H9 (cell line): ENCODE measurements at regions not wholly inside any gene's neighbourhood (a gene's known extent, or its start where the extent isn't known, plus 50 kb on each side); places are given as distances from the start of the nearest gene placed in this dataset.

Experiments
- DNase-seq: peaks from one replicate; pipeline ENCODE4 v3.0.0-alpha.2; 2017
- H2AFZ ChIP-seq: one replicate; pipeline ENCODE4 v1.6.1; 2013; ENCODE audit warnings: mild to moderate bottlenecking, low read length, control low read depth, moderate library complexity
- H2AK5ac ChIP-seq: 2 replicates; pipeline ENCODE4 v1.6.1; 2013; ENCODE audit warnings: low read length, control low read depth, mixed read lengths; ENCODE audit not compliant: insufficient read length
- H2BK120ac ChIP-seq: one replicate; pipeline ENCODE4 v1.6.1; 2013; ENCODE audit warnings: low read depth, mild to moderate bottlenecking, low read length, control low read depth, inconsistent platforms; ENCODE audit not compliant: poor library complexity, severe bottlenecking
- H2BK12ac ChIP-seq: 2 replicates; pipeline ENCODE4 v1.6.1; 2013; ENCODE audit warnings: low read length, control low read depth, mixed read lengths, low read depth; ENCODE audit not compliant: insufficient read length
- H2BK15ac ChIP-seq: 2 replicates; pipeline ENCODE4 v1.6.1; 2013; ENCODE audit warnings: low read depth, low read length, control low read depth
- H2BK20ac ChIP-seq: one replicate; pipeline ENCODE4 v1.6.1; 2013; ENCODE audit warnings: low read depth, mild to moderate bottlenecking, low read length, control low read depth, inconsistent platforms; ENCODE audit not compliant: poor library complexity, severe bottlenecking
- H2BK5ac ChIP-seq: 2 replicates; pipeline ENCODE4 v1.6.1; 2013; ENCODE audit warnings: low read length, control low read depth, mixed read lengths; ENCODE audit not compliant: insufficient read length
- H3K14ac ChIP-seq: 2 replicates; pipeline ENCODE4 v1.6.1; 2013; ENCODE audit warnings: low read length, control low read depth; ENCODE audit not compliant: insufficient read depth
- H3K18ac ChIP-seq: 2 replicates; pipeline ENCODE4 v1.6.1; 2013; ENCODE audit warnings: low read depth, mild to moderate bottlenecking, mixed read lengths, low read length, control low read depth; ENCODE audit not compliant: insufficient read length
- H3K23ac ChIP-seq: 2 replicates; pipeline ENCODE4 v1.6.1; 2013; ENCODE audit warnings: low read length, control low read depth, mixed read lengths, low read depth; ENCODE audit not compliant: insufficient read length
- H3K23me2 ChIP-seq: 2 replicates; pipeline ENCODE4 v1.6.1; 2013; ENCODE audit warnings: low read depth, mild to moderate bottlenecking, mixed read lengths, low read length, control low read depth; ENCODE audit not compliant: insufficient read length, poor library complexity, severe bottlenecking
- H3K27ac ChIP-seq: 2 replicates; pipeline ENCODE4 v1.5.1; 2013; ENCODE audit warnings: low read length, control low read depth, mixed read lengths, low read depth; ENCODE audit not compliant: insufficient read length
- H3K27me3 ChIP-seq: 2 replicates; pipeline ENCODE4 v1.6.1; 2013; ENCODE audit warnings: low read length, control low read depth, inconsistent platforms; ENCODE audit not compliant: insufficient read depth
- H3K4ac ChIP-seq: 2 replicates; pipeline ENCODE4 v1.6.1; 2013; ENCODE audit warnings: low read depth, mild to moderate bottlenecking, control low read depth, inconsistent platforms, low read length, moderate library complexity
- H3K4me1 ChIP-seq: 2 replicates; pipeline ENCODE4 v1.6.1; 2013; ENCODE audit warnings: low read length, control low read depth, inconsistent platforms; ENCODE audit not compliant: insufficient read depth
- H3K4me2 ChIP-seq: 2 replicates; pipeline ENCODE4 v1.6.1; 2013; ENCODE audit warnings: low read length, control low read depth, mixed read lengths; ENCODE audit not compliant: insufficient read length, insufficient read depth
- H3K56ac ChIP-seq: 2 replicates; pipeline ENCODE4 v1.6.1; 2013; ENCODE audit warnings: low read depth, mild to moderate bottlenecking, mixed read lengths, low read length, control low read depth; ENCODE audit not compliant: insufficient read length
- H3K79me1 ChIP-seq: 2 replicates; pipeline ENCODE4 v1.6.1; 2013; ENCODE audit warnings: low read depth, mild to moderate bottlenecking, moderate library complexity, low read length, control low read depth, inconsistent platforms; ENCODE audit not compliant: insufficient read depth, poor library complexity, severe bottlenecking
- H3K79me2 ChIP-seq: 2 replicates; pipeline ENCODE4 v1.6.1; 2013; ENCODE audit warnings: low read length, control low read depth, inconsistent platforms; ENCODE audit not compliant: insufficient read depth
- H3K9ac ChIP-seq: 2 replicates; pipeline ENCODE4 v1.6.1; 2013; ENCODE audit warnings: low read length, control low read depth, mixed read lengths; ENCODE audit not compliant: insufficient read length; ENCODE audit errors: extremely low read depth
- H3K9me3 ChIP-seq: one replicate; pipeline ENCODE4 v1.6.1; 2013; ENCODE audit warnings: low read depth, low read length, inconsistent platforms; ENCODE audit not compliant: control insufficient read depth
- H3T11ph ChIP-seq: one replicate; pipeline ENCODE4 v1.6.1; 2013; ENCODE audit warnings: mild to moderate bottlenecking, low read length, control low read depth, inconsistent platforms
- H4K20me1 ChIP-seq: one replicate; pipeline ENCODE4 v1.6.1; 2013; ENCODE audit not compliant: control insufficient read depth, insufficient read length, insufficient read depth
- H4K5ac ChIP-seq: 2 replicates; pipeline ENCODE4 v1.6.1; 2013; ENCODE audit warnings: low read depth, mild to moderate bottlenecking, mixed read lengths, low read length, control low read depth; ENCODE audit not compliant: insufficient read length
- H4K8ac ChIP-seq: replicated peaks from 2 replicates; pipeline ENCODE4 v1.6.1; 2013; ENCODE audit warnings: low read length, control low read depth, mixed read lengths, low read depth; ENCODE audit not compliant: insufficient read length
- H4K91ac ChIP-seq: 2 replicates; pipeline ENCODE4 v1.6.1; 2013; ENCODE audit warnings: low read depth, mild to moderate bottlenecking, moderate library complexity, mixed read lengths, low read length, control low read depth; ENCODE audit not compliant: insufficient read length
- H3K27ac Mint-ChIP-seq, 3 experiments: 2 replicates in 2 of 3; 3 replicates in 1 of 3; pipeline ENCODE4 v1.8.0; 2020 to 2021; ENCODE audit warnings: mixed read lengths in 3 of 3, mild to moderate bottlenecking in 1 of 3, moderate library complexity in 1 of 3
- H3K27me3 Mint-ChIP-seq: 2 replicates; pipeline ENCODE4 v1.8.0; 2021; ENCODE audit warnings: low read depth, mild to moderate bottlenecking, moderate library complexity, mixed read lengths
- H3K36me3 Mint-ChIP-seq, 3 experiments: 2 replicates in 2 of 3; 3 replicates in 1 of 3; pipeline ENCODE4 v1.8.0; 2020 to 2021; ENCODE audit warnings: low read depth in 3 of 3, mixed read lengths in 3 of 3; ENCODE audit not compliant: insufficient read depth in 1 of 3
- H3K4me1 Mint-ChIP-seq, 2 experiments: 2 replicates each; pipeline ENCODE4 v1.8.0; 2020; ENCODE audit warnings: mixed read lengths in 2 of 2
- H3K4me3 Mint-ChIP-seq, 2 experiments: 2 replicates in 1 of 2; 3 replicates in 1 of 2; pipeline ENCODE4 v1.8.0; 2020 to 2021; ENCODE audit warnings: mild to moderate bottlenecking in 2 of 2, mixed read lengths in 2 of 2, moderate library complexity in 1 of 2
- H3K9me3 Mint-ChIP-seq, 2 experiments: 2 replicates in 1 of 2; 3 replicates in 1 of 2; pipeline ENCODE4 v1.8.0; 2020; ENCODE audit warnings: mild to moderate bottlenecking in 2 of 2, mixed read lengths in 2 of 2, moderate library complexity in 1 of 2
- CTCF ChIP-seq: fragments of 200-600 bp; sonication (generic); conservative IDR thresholded peaks from 3 replicates; pipeline ENCODE4 v1.8.0; 2021; ENCODE audit warnings: antibody characterized with exemption, mild to moderate bottlenecking
- WGBS: extraction: QIAGEN DNeasy Blood & Tissue Kit; methylation state at CpG from one replicate; pipeline ENCODE4 v1.1.7; 2013; ENCODE audit warnings: missing lambda C conversion rate, low lambda C conversion rate, mixed read lengths; ENCODE audit not compliant: insufficient read length; ENCODE audit errors: extremely low coverage; 5-methylcytosine and 5-hydroxymethylcytosine counted together

DNA sequence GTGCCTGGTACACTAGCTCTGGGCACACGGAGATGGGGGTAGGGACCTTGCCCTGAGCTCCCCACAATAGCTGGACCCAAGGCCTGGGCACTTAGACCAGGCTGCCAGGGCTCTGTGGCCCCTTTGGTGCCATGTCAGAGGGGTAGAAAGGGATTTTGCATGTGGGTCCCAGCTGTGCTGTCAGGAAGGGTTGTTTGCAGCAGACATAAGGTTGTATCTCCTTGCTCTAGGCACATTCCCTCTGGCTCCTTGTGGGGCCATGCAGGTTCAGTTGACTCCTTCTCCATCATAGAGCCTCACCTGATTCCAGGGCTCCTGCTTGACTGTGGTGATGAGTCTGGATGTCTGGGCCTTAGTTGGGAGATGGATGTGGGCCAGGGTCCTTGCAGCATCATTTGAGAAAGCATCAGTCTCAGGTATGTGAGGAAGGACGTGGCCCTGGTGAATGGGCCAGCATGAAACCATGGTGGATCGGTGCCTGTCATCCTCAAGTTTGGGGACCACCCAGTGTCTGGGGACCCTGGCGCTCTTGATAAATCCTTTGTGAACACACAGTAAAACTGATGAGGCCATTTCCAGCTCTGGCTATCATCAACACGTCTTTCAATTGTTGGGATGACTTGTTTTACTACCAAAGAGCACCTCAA lies 461.9 kb upstream of the HS6ST1 start:
- no peak overlapping the region for H2BK15ac ChIP-seq
- no peak overlapping the region for H4K8ac ChIP-seq
- H2BK20ac ChIP-seq = no peak overlapping the region
- H3K23me2 ChIP-seq = no peaks in the 10 kb centered on the region
- no peaks in the 10 kb centered on the region for H3K9me3 ChIP-seq
- TF ChIP-seq CTCF = no peak
- H3K9ac ChIP-seq = no peak overlapping the region
- H3K27ac ChIP-seq = no peak overlapping the region
- Mint-ChIP-seq H3K4me1 (peaks cover 3% of the 10 kb centered on the region in 2 experiments; a peak in 3 of 4 replicates), H3K27ac (no peak overlapping the region), H3K36me3 (no peaks in the 10 kb centered on the region), H3K27me3 (peaks cover 4% of the 10 kb centered on the region; the same call in 1 of the 2 replicates), H3K4me3 (no peak overlapping the region), H3K9me3 (no peaks in the 10 kb centered on the region)
- H4K91ac ChIP-seq = no peak overlapping the region
- H3K4ac ChIP-seq = no peak overlapping the region
- no CpG with 5 or more reads among the region's 5 CpGs for WGBS
- H2BK120ac ChIP-seq = no peak overlapping the region
- H3K79me2 ChIP-seq = no peaks in the 10 kb centered on the region
- H3K4me1 ChIP-seq = no peaks in the 10 kb centered on the region
- no peak overlapping the region for H3T11ph ChIP-seq
- H3K23ac ChIP-seq = no peak overlapping the region
- no peak overlapping the region for H4K5ac ChIP-seq
- no peak for DNase-seq
- no peak overlapping the region for H2BK12ac ChIP-seq
- H3K4me2 ChIP-seq = no peak overlapping the region
- no peak overlapping the region for H3K18ac ChIP-seq
- no peaks in the 10 kb centered on the region for H3K79me1 ChIP-seq
- no peak overlapping the region for H3K14ac ChIP-seq
- H2AFZ ChIP-seq = no peak overlapping the region
- no peaks in the 10 kb centered on the region for H3K27me3 ChIP-seq
- H4K20me1 ChIP-seq = no peaks in the 10 kb centered on the region
- H2AK5ac ChIP-seq = no peak overlapping the region
- H3K56ac ChIP-seq = no peak overlapping the region
- no peak overlapping the region for H2BK5ac ChIP-seq
